ENCODE measurements at regions not wholly inside any gene's neighbourhood (a gene's known extent, or its start where the extent isn't known, plus 50 kb on each side); places are given as distances from the start of the nearest gene placed in this dataset.

GRCh38 chr5:99349787-99350186, 421.0 kb upstream of the CHD1 start:
- TF ChIP-seq CTCF (IDR thresholded peaks at IDR 0.05) (no peak), POLR2A (IDR thresholded peaks at IDR 0.05) (no peak)

All from esophagus squamous epithelium (tissue), 4 donors.